ENCODE measurements at regions not wholly inside any gene's neighbourhood (a gene's known extent, or its start where the extent isn't known, plus 50 kb on each side); places are given as distances from the start of the nearest gene placed in this dataset.

- no peak for DNase-seq (ENCODE audit: low spot score)
These were observed 58.3 kb upstream of the PACRGL start for GRCh38 chr4:20641976-20642375.

GRCh38 chr4:20643631-20644030, 56.6 kb upstream of the PACRGL start:
- DNase-seq (ENCODE audit: low spot score) = no peak

GRCh38 chr4:20645236-20645635, 55.0 kb upstream of the PACRGL start:
- DNase-seq (ENCODE audit: low spot score) = no peak

GRCh38 chr4:20646287-20646686, 54.0 kb upstream of the PACRGL start:
- no peak for DNase-seq (ENCODE audit: low spot score)
